HEK293 (cell line): ENCODE measurements at regions not wholly inside any gene's neighbourhood (a gene's known extent, or its start where the extent isn't known, plus 50 kb on each side); places are given as distances from the start of the nearest gene placed in this dataset.

ENCODE experiments used
- CTCF ChIA-PET: fragments of 350-600 bp; formaldehyde crosslinking; extraction: SDS; loops from one replicate; lab custom pipeline; 2021; ENCODE audit warnings: antibody characterized with exemption; lab: Yijun Ruan, JAX
- POLR2A ChIA-PET: fragments of 300-600 bp; formaldehyde crosslinking; extraction: SDS; loops from one replicate; lab custom pipeline; 2020; ENCODE audit warnings: antibody characterized with exemption, inconsistent platforms; lab: Yijun Ruan, JAX
- H3K27ac ChIP-seq: fragments of 200-500 bp; sonication (Bioruptor generic); 2 replicates; pipeline ENCODE4 v1.5.1; 2014; ENCODE audit warnings: low read depth, low read length, control low read depth, inconsistent platforms; ENCODE audit errors: extremely low read depth
- H3K36me3 ChIP-seq, 2 experiments: fragments of 200-500 bp in 1 of 2; sonication (Bioruptor generic) in 1 of 2; 1 replicate in 1 of 2; 2 replicates in 1 of 2; pipeline ENCODE4 v1.5.1; 2014 to 2017; ENCODE audit warnings: inconsistent platforms in 2 of 2, low read length in 2 of 2; ENCODE audit not compliant: control insufficient read depth in 2 of 2, insufficient read depth in 1 of 2
- H3K4me1 ChIP-seq: fragments of 200-500 bp; sonication (Bioruptor generic); 2 replicates; pipeline ENCODE4 v1.5.1; 2014; ENCODE audit warnings: mild to moderate bottlenecking, low read length, inconsistent platforms; ENCODE audit not compliant: control insufficient read depth, insufficient read depth
- H3K4me3 ChIP-seq: 2 replicates; pipeline ENCODE4 v1.5.1; 2011; ENCODE audit warnings: low read depth, mild to moderate bottlenecking, control low read depth, low read length, moderate library complexity
- H3K9me3 ChIP-seq: fragments of 200-500 bp; sonication (Bioruptor generic); 2 replicates; pipeline ENCODE4 v1.5.1; 2014; ENCODE audit warnings: low read depth, low read length, inconsistent platforms; ENCODE audit not compliant: control insufficient read depth, insufficient read depth
- ATF2 ChIP-seq: fragments of 450-650 bp; formaldehyde crosslinking; IDR thresholded peaks from 2 replicates; pipeline ENCODE4 v1.5.1; 2016; ENCODE audit warnings: missing biosample characterization, missing genetic modification characterization, low read depth
- BCL11B ChIP-seq: fragments of 450-650 bp; formaldehyde crosslinking; IDR thresholded peaks from 2 replicates; pipeline ENCODE4 v1.5.1; 2016; ENCODE audit warnings: low read depth, missing biosample characterization, missing genetic modification characterization
- MYNN ChIP-seq: fragments of 450-650 bp; formaldehyde crosslinking; IDR thresholded peaks from 2 replicates; pipeline ENCODE4 v1.5.1; 2016; ENCODE audit warnings: missing biosample characterization, missing genetic modification characterization, borderline replicate concordance
- OVOL3 ChIP-seq: fragments of 450-650 bp; formaldehyde crosslinking; IDR thresholded peaks from 2 replicates; pipeline ENCODE4 v1.5.1; 2016; ENCODE audit warnings: missing biosample characterization, missing genetic modification characterization
- ZBTB7A ChIP-seq: fragments of 450-650 bp; formaldehyde crosslinking; IDR thresholded peaks from 2 replicates; pipeline ENCODE4 v1.5.1; 2016; ENCODE audit warnings: low read depth, missing biosample characterization, missing genetic modification characterization
- ZNF114 ChIP-seq: fragments of 450-650 bp; formaldehyde crosslinking; IDR thresholded peaks from 2 replicates; pipeline ENCODE4 v1.5.0; 2017; ENCODE audit warnings: missing biosample characterization, missing genetic modification characterization
- ZNF157 ChIP-seq: fragments of 450-650 bp; formaldehyde crosslinking; IDR thresholded peaks from 2 replicates; pipeline ENCODE4 v1.5.1; 2016; ENCODE audit warnings: missing biosample characterization, missing genetic modification characterization
- ZNF175 ChIP-seq: fragments of 450-650 bp; formaldehyde crosslinking; IDR thresholded peaks from 2 replicates; pipeline ENCODE4 v1.5.1; 2016; ENCODE audit warnings: missing biosample characterization, missing genetic modification characterization
- ZNF248 ChIP-seq: fragments of 450-650 bp; formaldehyde crosslinking; IDR thresholded peaks from 2 replicates; pipeline ENCODE4 v1.5.1; 2017; ENCODE audit warnings: missing biosample characterization, missing genetic modification characterization
- ZNF366 ChIP-seq: fragments of 450-650 bp; formaldehyde crosslinking; conservative IDR thresholded peaks from 2 replicates; pipeline ENCODE4 v1.5.1; 2016; ENCODE audit warnings: missing biosample characterization, missing genetic modification characterization
- ZNF37A ChIP-seq: fragments of 450-650 bp; IDR thresholded peaks from 2 replicates; pipeline ENCODE4 v1.5.1; 2018; ENCODE audit warnings: missing biosample characterization, missing genetic modification characterization
- ZNF426 ChIP-seq: fragments of 450-650 bp; formaldehyde crosslinking; IDR thresholded peaks from 2 replicates; pipeline ENCODE4 v1.5.1; 2017; ENCODE audit warnings: missing biosample characterization, missing genetic modification characterization, mild to moderate bottlenecking, inconsistent platforms, moderate library complexity
- ZNF433 ChIP-seq: fragments of 450-650 bp; formaldehyde crosslinking; IDR thresholded peaks from 2 replicates; pipeline ENCODE4 v1.5.1; 2016; ENCODE audit warnings: missing biosample characterization, missing genetic modification characterization, low read depth
- ZNF560 ChIP-seq: fragments of 450-650 bp; formaldehyde crosslinking; IDR thresholded peaks from 2 replicates; pipeline ENCODE4 v1.5.1; 2017; ENCODE audit warnings: missing biosample characterization, missing genetic modification characterization, borderline replicate concordance
- ZNF585B ChIP-seq: fragments of 450-650 bp; formaldehyde crosslinking; IDR thresholded peaks from 2 replicates; pipeline ENCODE4 v1.5.1; 2016; ENCODE audit warnings: missing biosample characterization, missing genetic modification characterization
- ZNF600 ChIP-seq: fragments of 450-650 bp; formaldehyde crosslinking; IDR thresholded peaks from 2 replicates; pipeline ENCODE4 v1.5.1; 2016; ENCODE audit warnings: missing biosample characterization, missing genetic modification characterization
- ZNF701 ChIP-seq: fragments of 450-650 bp; formaldehyde crosslinking; IDR thresholded peaks from 2 replicates; pipeline ENCODE4 v1.5.1; 2016; ENCODE audit warnings: missing biosample characterization, missing genetic modification characterization
- ZNF76 ChIP-seq: fragments of 450-650 bp; formaldehyde crosslinking; IDR thresholded peaks from 2 replicates; pipeline ENCODE4; 2016; ENCODE audit warnings: low read depth, missing biosample characterization, missing genetic modification characterization, borderline replicate concordance
- TF ChIP-seq, protein P1 (sequence below): fragments of 450-650 bp; formaldehyde crosslinking; IDR thresholded peaks from 2 replicates; pipeline ENCODE4 v1.5.1; 2016; ENCODE audit warnings: missing biosample characterization, missing genetic modification characterization

DNA sequence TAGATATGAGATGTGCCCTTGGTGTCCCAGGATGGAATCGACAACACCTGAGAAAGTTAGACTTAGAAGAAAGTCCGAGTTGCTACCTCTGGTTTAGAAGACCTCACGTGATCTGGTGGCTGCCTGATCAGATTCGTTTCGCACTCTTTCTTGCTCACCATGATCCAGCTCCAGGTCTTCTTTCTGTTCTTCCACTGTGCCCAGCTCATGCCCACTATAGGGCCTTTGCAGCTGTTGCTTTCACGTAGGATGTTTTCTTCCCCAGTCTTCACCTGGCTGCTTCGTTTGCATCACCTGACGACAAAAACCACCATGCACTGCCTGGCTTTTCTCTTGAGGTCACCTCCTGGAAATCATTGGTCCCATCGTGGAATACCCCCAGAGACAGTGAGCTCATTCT is 311.1 kb downstream of the PRDM2 start:
- Histone ChIP-seq H3K27ac (no peak overlapping the region), H3K4me1 (no peaks in the 10 kb centered on the region), H3K36me3 (no peaks in the 10 kb centered on the region), H3K9me3 (no peaks in the 10 kb centered on the region), H3K4me3 (no peak overlapping the region)
- no peak for TF ChIP-seq ZNF248 (tag by site-specific recombination)
- no peak for TF ChIP-seq ZNF560
- no peak for TF ChIP-seq ZNF157 (tag by site-specific recombination)
- TF ChIP-seq MYNN (tag by site-specific recombination): no peak
- no peak for TF ChIP-seq ZNF37A (tag by site-specific recombination)
- TF ChIP-seq ZNF76: no peak
- TF ChIP-seq, protein P1, sequence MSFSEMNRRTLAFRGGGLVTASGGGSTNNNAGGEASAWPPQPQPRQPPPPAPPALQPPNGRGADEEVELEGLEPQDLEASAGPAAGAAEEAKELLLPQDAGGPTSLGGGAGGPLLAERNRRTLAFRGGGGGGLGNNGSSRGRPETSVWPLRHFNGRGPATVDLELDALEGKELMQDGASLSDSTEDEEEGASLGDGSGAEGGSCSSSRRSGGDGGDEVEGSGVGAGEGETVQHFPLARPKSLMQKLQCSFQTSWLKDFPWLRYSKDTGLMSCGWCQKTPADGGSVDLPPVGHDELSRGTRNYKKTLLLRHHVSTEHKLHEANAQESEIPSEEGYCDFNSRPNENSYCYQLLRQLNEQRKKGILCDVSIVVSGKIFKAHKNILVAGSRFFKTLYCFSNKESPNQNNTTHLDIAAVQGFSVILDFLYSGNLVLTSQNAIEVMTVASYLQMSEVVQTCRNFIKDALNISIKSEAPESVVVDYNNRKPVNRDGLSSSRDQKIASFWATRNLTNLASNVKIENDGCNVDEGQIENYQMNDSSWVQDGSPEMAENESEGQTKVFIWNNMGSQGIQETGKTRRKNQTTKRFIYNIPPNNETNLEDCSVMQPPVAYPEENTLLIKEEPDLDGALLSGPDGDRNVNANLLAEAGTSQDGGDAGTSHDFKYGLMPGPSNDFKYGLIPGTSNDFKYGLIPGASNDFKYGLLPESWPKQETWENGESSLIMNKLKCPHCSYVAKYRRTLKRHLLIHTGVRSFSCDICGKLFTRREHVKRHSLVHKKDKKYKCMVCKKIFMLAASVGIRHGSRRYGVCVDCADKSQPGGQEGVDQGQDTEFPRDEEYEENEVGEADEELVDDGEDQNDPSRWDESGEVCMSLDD (tag by site-specific recombination): no peak
- ChIA-PET CTCF (interaction anchor here (0.5 kb wide), 1 partner anchor 295 kb away, joined by 5 read pairs; no protein-coding TSS in a partner anchor), POLR2A (no interaction called here)

- TF ChIP-seq ZNF366 (no peak), ATF2 (tag by site-specific recombination) (no peak), OVOL3 (tag by site-specific recombination) (no peak), ZNF114 (tag by site-specific recombination) (no peak)
- ChIA-PET POLR2A (no interaction called here), CTCF (interaction anchor here (0.5 kb wide), 1 partner anchor 28 kb away, joined by 9 read pairs; no protein-coding TSS in a partner anchor)
- Histone ChIP-seq H3K27ac (no peak overlapping the region), H3K36me3 (no peaks in the 10 kb centered on the region), H3K4me1 (no peaks in the 10 kb centered on the region), H3K9me3 (no peaks in the 10 kb centered on the region), H3K4me3 (no peak overlapping the region)
These were observed 311.9 kb downstream of the PRDM2 start for GRCh38 chr1:14011888-14012287.

DNA sequence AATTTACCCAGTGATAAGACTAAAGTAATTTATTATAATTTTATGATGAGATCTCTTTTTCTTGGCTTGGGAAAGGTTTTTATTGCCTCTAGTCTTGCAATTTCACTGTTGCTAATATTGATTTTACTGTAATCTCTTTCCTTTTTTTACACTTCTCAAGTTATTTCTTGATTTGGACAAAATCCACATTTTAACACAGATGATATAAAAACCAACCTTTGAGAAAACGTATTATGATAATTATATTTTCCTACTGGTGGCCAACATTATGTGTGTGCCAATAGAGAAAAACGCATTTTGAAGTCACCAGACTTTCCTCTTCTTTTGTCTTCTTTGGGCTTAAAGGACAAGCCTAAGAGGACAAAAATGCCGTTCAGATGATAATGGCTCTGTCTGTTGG is 314.9 kb downstream of the PRDM2 start:
- Histone ChIP-seq H3K36me3 (no peaks in the 10 kb centered on the region), H3K9me3 (no peaks in the 10 kb centered on the region), H3K4me3 (no peak overlapping the region), H3K27ac (no peak overlapping the region), H3K4me1 (no peaks in the 10 kb centered on the region)
- TF ChIP-seq ZNF585B (tag by site-specific recombination) (no peak), ZBTB7A (tag by site-specific recombination) (no peak), ZNF560 (no peak), OVOL3 (tag by site-specific recombination) (no peak), ZNF426 (tag by site-specific recombination) (no peak), BCL11B (tag by site-specific recombination) (no peak), ZNF701 (no peak), ZNF433 (no peak), ZNF175 (tag by site-specific recombination) (no peak), ZNF600 (tag by site-specific recombination) (no peak)
- ChIA-PET POLR2A (no interaction called here), CTCF (no interaction called here)
